ENCODE measurements at regions not wholly inside any gene's neighbourhood (a gene's known extent, or its start where the extent isn't known, plus 50 kb on each side); places are given as distances from the start of the nearest gene placed in this dataset.
"Not testable (repeated sequence)": the region's sequence is repeated elsewhere in the genome, so short reads cannot be mapped to it uniquely, and the experiment has no call there.

GRCh38 chr14:71237556-71237955 is 330.3 kb downstream of the PCNX1 start:
- no peak for DNase-seq (ENCODE audit: low read depth in 1 of 2, low spot score in 1 of 2)

GRCh38 chr14:71238835-71239234 is 331.6 kb downstream of the PCNX1 start:
- DNase-seq (ENCODE audit: low read depth in 1 of 2, low spot score in 1 of 2): no peak

- DNase-seq (ENCODE audit: low read depth in 1 of 2, low spot score in 1 of 2): no peak
These were observed 332.9 kb downstream of the PCNX1 start for GRCh38 chr14:71240171-71240570.

DNA sequence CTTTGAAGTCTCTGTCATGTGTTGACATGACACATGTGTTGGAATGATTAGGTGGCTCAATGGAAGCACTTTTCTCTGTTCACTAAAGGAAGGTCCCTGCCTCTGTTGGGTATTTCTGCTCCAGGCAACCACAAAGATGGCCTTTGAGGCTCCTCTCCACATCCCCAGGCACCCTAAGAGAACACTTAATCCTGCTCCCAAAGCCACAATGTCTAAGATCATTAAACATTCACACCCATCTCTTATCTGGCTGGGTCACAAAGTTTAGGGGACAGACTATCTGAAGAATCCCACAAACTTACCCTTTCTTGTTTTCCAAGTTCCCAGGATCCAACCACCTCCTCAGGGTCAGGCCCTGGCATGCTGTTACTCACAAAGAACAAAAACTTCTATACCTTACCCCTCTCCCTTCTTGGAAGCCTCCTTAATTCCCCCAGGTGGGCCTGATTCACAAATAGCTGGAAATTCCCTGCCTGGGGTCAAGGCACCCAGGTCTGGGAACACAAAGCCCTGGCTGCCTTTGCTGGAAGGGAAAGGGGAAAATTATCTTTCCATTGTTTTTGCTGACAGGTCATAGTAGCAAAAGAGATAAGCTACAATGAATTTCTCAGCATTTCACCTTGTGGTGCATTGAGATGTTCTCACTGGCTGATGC is 333.7 kb downstream of the PCNX1 start:
- DNase-seq (ENCODE audit: low read depth in 1 of 2, low spot score in 1 of 2): no peak

DNA sequence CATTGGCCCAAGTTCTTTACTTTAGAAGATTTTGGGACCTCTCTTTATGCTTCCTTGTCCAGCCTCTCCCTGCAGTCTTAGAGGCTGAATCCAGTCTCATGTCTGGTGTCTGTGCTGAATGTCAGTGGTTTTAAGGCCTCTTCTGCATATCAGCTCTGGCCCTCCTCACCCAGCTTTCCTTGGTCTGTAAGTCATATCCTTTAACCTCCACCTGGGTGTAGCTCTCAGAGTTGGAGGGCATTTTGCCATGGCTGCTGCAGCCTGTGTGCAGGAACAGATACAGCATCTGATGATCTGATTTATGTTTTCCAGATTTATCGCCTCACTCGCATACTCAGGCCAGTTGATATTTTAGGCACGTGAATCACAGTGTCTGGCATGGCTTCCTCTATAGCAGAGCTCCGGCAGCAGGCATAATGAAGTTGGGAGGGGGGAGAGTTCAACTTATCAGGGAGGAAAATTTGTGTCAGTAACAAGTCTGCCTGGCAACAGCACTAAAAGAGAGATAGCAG is 335.0 kb downstream of the PCNX1 start:
- DNase-seq (ENCODE audit: low read depth in 1 of 2, low spot score in 1 of 2): no peak

- no peak for DNase-seq (ENCODE audit: low read depth in 1 of 2, low spot score in 1 of 2)
These were observed 336.4 kb downstream of the PCNX1 start for GRCh38 chr14:71243697-71244096.

- no peak for DNase-seq (ENCODE audit: low read depth in 1 of 2, low spot score in 1 of 2)
These were observed 337.1 kb downstream of the PCNX1 start for GRCh38 chr14:71244341-71244740.

- DNase-seq (ENCODE audit: low read depth in 1 of 2, low spot score in 1 of 2): no peak
These were observed 338.6 kb downstream of the PCNX1 start for GRCh38 chr14:71245659-71246361.

- no peak for DNase-seq (ENCODE audit: low read depth in 1 of 2, low spot score in 1 of 2)
These were observed 339.3 kb downstream of the PCNX1 start for GRCh38 chr14:71246539-71246938.

GRCh38 chr14:71247106-71247505 is 339.8 kb downstream of the PCNX1 start:
- no peak for DNase-seq (ENCODE audit: low read depth in 1 of 2, low spot score in 1 of 2)

GRCh38 chr14:71248194-71248593 is 340.9 kb downstream of the PCNX1 start:
- no peak for DNase-seq (ENCODE audit: low read depth in 1 of 2, low spot score in 1 of 2)

DNA sequence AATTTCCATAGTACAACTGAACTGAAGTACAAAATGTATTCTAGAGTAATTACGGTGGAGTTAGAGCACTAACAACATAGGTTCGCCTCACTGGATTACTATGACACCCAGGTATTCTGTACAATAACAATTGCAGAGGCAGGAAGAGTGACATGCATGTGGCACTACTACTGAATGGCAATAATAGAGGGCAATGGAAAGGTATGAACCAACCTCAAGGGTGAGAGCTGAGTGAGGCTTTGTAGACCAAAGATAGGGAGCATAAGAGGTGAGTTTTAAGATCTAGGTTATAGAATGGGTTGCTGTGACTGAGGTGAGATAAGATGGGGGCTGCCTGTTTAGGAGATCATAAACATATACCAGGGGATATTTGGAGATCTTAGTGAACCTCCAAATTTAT is 343.1 kb downstream of the PCNX1 start:
- DNase-seq (ENCODE audit: low read depth in 1 of 2, low spot score in 1 of 2): no peak

- DNase-seq (ENCODE audit: low read depth in 1 of 2, low spot score in 1 of 2): no peak
These were observed 343.5 kb downstream of the PCNX1 start for GRCh38 chr14:71250791-71251190.

DNA sequence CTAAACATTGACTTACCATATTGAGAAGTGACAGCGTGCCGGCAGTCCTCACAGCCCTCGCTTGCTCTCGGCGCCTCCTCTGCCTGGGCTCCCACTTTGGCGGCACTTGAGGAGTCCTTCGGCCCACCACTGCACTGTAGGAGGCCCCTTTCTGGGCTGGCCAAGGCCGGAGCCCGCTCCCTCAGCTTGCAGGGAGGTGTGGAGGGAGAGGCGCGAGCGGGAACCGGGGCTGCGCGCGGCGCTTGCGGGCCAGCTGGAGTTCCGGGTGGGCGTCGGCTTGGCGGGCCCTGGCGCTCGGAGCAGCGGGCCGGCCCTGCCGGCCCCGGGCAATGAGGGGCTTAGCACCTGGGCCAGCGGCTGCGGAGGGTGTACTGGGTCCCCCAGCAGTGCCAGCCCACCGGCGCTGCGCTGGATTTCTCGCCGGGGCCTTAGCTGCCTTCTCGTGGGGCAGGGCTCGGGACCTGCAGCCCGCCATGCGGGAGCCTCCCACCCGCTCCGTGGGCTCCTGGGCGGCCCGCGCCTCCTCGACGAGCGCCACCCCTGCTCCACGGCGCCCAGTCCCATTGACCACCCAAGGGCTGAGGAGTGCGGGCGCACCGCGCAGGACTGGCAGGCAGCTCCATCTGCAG is 346.9 kb downstream of the PCNX1 start:
- not testable (repeated sequence) for DNase-seq (ENCODE audit: low read depth in 1 of 2, low spot score in 1 of 2)

DNA sequence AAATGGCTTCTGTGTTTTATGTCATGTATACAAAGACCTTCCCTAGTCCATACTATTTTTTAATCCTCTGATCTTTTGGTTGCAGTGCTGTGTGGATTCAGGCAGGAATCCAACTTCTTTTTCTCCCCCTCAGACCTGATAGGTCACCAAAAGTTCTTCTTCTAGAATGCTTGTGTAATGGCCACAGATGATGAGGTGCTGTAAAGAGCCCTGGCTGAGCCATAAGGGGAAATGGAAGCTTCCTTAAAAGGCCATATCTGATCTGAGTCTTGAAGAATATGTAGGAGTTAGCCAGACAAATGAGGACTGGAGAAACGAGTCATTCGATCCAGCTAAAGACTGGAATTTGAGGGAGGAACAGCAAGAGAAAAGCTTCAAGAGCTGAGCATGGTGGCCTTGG is 353.9 kb downstream of the PCNX1 start:
- DNase-seq (ENCODE audit: low read depth in 1 of 2, low spot score in 1 of 2): no peak

DNA sequence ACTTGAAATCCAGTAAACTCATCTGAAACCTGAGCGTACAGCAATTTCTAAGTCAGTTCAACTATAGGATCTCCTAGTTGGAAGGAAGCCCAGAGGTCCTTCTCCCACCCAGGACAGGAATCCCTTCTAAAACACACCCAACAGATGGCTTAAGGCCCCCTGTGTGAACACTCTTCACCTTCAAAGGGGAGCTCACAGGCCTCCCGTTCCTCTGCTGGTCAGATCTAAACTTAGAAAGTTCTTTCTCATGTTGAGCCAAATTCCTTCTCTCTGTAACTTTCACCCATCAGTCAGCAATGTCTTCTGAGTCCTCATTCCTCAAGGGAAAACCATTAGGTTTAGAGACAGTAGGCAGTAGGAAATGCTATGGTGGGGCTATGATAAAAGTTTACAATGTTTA is 355.2 kb downstream of the PCNX1 start:
- no peak for DNase-seq (ENCODE audit: low read depth in 1 of 2, low spot score in 1 of 2)

DNA sequence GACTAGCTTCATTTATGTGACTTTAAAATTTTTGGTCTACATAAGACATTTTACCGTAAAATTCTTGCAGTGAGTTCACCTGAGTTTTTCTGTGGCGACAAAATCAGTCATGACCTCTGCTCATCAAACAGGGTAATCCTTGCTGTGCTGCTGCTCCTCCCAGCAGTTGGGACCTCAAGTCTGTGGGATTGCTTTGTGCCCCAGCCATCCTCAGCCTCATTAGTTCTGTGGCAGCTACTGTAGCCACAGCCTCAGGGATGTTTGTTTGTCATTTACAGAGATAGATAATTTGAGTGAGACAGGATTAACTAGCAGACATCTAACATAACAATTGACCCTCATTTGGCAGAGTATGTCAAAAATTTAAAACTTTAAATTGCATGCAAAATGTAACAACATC is 357.0 kb downstream of the PCNX1 start:
- no peak for DNase-seq (ENCODE audit: low read depth in 1 of 2, low spot score in 1 of 2)

- no peak for DNase-seq (ENCODE audit: low read depth in 1 of 2, low spot score in 1 of 2)
These were observed 359.8 kb downstream of the PCNX1 start for GRCh38 chr14:71267007-71267513.

GRCh38 chr14:71267691-71268090 is 360.4 kb downstream of the PCNX1 start:
- DNase-seq (ENCODE audit: low read depth in 1 of 2, low spot score in 1 of 2): no peak

DNA sequence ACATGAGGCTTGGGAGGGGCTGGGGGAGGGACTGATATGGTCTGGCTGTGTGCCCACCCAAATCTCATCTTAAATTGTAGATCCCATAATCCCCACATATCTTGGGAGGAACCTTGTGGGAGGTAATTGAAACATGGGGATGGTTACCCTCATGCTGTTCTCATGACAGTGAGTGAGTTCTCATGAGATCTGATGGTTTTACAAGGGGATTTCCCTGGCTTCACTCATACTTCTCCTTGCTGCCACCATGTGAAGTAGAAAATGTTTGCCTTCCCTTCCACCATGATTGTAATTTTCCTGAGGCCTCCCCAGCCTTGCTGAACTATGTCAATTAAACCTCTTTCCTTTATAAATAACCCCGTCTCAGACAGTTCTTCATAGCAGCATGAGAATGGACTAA is 362.9 kb downstream of the PCNX1 start:
- DNase-seq (ENCODE audit: low read depth in 1 of 2, low spot score in 1 of 2): no peak

GRCh38 chr14:71271166-71271945 is 364.1 kb downstream of the PCNX1 start:
- DNase-seq (ENCODE audit: low read depth in 1 of 2, low spot score in 1 of 2): no peak

All from activated T-helper 1 cell treated with anti-CD3 and anti-CD28 coated beads, Interleukin-2, amount 50 U/mL, for 16 hours (primary cell).